Right lobe of liver (tissue), 6 donors: ENCODE measurements at regions not wholly inside any gene's neighbourhood (a gene's known extent, or its start where the extent isn't known, plus 50 kb on each side); places are given as distances from the start of the nearest gene placed in this dataset.
A peak's percentile ranks its signal among the peaks of the same experiment; 100 is the strongest.

ENCODE experiments used
- ATAC-seq, 4 donors: fragments of 200-7000 bp; cut with Tn5 transposase; one replicate each; pipeline ENCODE4 v1.9.1; 2020; ENCODE audit warnings: mild to moderate bottlenecking in 4 of 4, moderate library complexity in 4 of 4
- DNase-seq, 3 donors: peaks; one replicate each; pipeline ENCODE4 v3.0.0-alpha.2; 2020
- H3K27ac ChIP-seq, 3 donors: fragments of 200-600 bp; one replicate each; pipeline ENCODE4 v1.8.0; 2022
- H3K27me3 ChIP-seq, 2 donors: fragments of 200-600 bp; one replicate each; pipeline ENCODE4 v1.8.0; 2022
- H3K36me3 ChIP-seq, 4 donors: fragments of 200-600 bp; sonication (generic) in 1 of 4; one replicate each; pipeline versions ENCODE4 v1.5.1 to v1.8.0; 2017 to 2022; ENCODE audit warnings: control low read depth in 1 of 4
- H3K4me1 ChIP-seq, 4 donors: fragments of 200-600 bp; sonication (generic) in 1 of 4; one replicate each; pipeline versions ENCODE4 v1.5.1 to v1.8.0; 2017 to 2022; ENCODE audit warnings: control low read depth in 1 of 4
- H3K4me3 ChIP-seq, 3 donors: fragments of 200-600 bp; one replicate each; pipeline ENCODE4 v1.8.0; 2022
- H3K9me3 ChIP-seq, 4 donors: fragments of 200-600 bp; sonication (generic) in 1 of 4; one replicate each; pipeline versions ENCODE4 v1.5.1 to v1.8.0; 2017 to 2022; ENCODE audit warnings: control low read depth in 1 of 4
- CTCF ChIP-seq, 4 donors: fragments of 200-600 bp in 3 of 4; fragments of 450-650 bp in 1 of 4; IDR thresholded peaks; one replicate each; pipeline versions ENCODE4 v1.5.1 to v1.8.0; 2016 to 2022; ENCODE audit warnings: antibody characterized with exemption in 4 of 4, mild to moderate bottlenecking in 2 of 4
- POLR2A ChIP-seq: fragments of 450-650 bp; IDR thresholded peaks from one replicate; pipeline ENCODE4 v1.6.1; 2017; ENCODE audit warnings: antibody characterized with exemption, mild to moderate bottlenecking
- WGBS: methylation state at CpG from one replicate; pipeline ENCODE4 v1.1.6; 2018; ENCODE audit warnings: low coverage, low lambda C conversion rate; ENCODE audit not compliant: insufficient coverage; ENCODE audit errors: missing lambda C conversion rate; 5-methylcytosine and 5-hydroxymethylcytosine counted together
- intact Hi-C, 2 donors: fragments of 100-400 bp; cut with DNase I; formaldehyde crosslinking; loops; one replicate each; pipeline versions ENCODE4 v1.11.2 to v1.14.1; 2022
- donor health status: DM: no; HTN: yes; CAD: no.
- donor health status: DM: no; HTN: no; CAD: no.
- donor health status: DM: no; HTN: no; CAD: no.
- donor health status: DM: no; HTN: yes; CAD: no.
- donor health status: DM: no; HTN: yes; CAD: no.

- Histone ChIP-seq H3K9me3 (no peaks in the 10 kb centered on the region), H3K4me1 (no peaks in the 10 kb centered on the region), H3K27me3 (no peaks in the 10 kb centered on the region), H3K4me3 (no peak overlapping the region), H3K27ac (no peak overlapping the region), H3K36me3 (no peaks in the 10 kb centered on the region)
- intact Hi-C loops: no loop called here
- no peak for TF ChIP-seq CTCF (IDR thresholded peaks at IDR 0.05)
- TF ChIP-seq POLR2A: no peak
- 100% methylated on average over 1 of the region's 3 CpGs for WGBS
- DNase-seq (no peak), ATAC-seq (no peak)
Measured at GRCh38 chr1:60994369-60994768, 88.0 kb upstream of the NFIA start.

- H3K4me3 ChIP-seq: no peak overlapping the region
- 73% methylated on average over 1 of the region's 1 CpG for WGBS
- TF ChIP-seq CTCF (IDR thresholded peaks at IDR 0.05) (no peak), POLR2A (no peak)
- no peaks in the 10 kb centered on the region for H3K27me3 ChIP-seq
- H3K4me1 ChIP-seq: no peaks in the 10 kb centered on the region
- intact Hi-C loops: no loop called here
- H3K36me3 ChIP-seq: no peaks in the 10 kb centered on the region
- H3K27ac ChIP-seq: no peak overlapping the region
- DNase-seq (no peak), ATAC-seq (no peak)
- no peaks in the 10 kb centered on the region for H3K9me3 ChIP-seq
Measured at GRCh38 chr1:60992165-60992564, 90.2 kb upstream of the NFIA start.

GRCh38 chr1:60990714-60991090 lies 91.7 kb upstream of the NFIA start:
- 81% methylated on average over 8 of the region's 8 CpGs for WGBS
- Histone ChIP-seq H3K27me3 (no peaks in the 10 kb centered on the region), H3K4me3 (no peak overlapping the region), H3K9me3 (no peaks in the 10 kb centered on the region), H3K4me1 (no peaks in the 10 kb centered on the region), H3K27ac (peak overlapping the region in 1 of 3 donors; percentile 24), H3K36me3 (no peaks in the 10 kb centered on the region)
- DNase-seq: no peak
- intact Hi-C loops: no loop called here
- TF ChIP-seq POLR2A (no peak), CTCF (IDR thresholded peaks at IDR 0.05) (no peak)
- ATAC-seq: no peak

- DNase-seq (no peak), ATAC-seq (peak; percentile 14 to 77 (median 45))
- H3K36me3 ChIP-seq: no peaks in the 10 kb centered on the region
- H3K4me3 ChIP-seq: no peak overlapping the region
- intact Hi-C loops: no loop called here
- peak overlapping the region in 1 of 3 donors; percentile 24 for H3K27ac ChIP-seq
- no peaks in the 10 kb centered on the region for H3K4me1 ChIP-seq
- no peaks in the 10 kb centered on the region for H3K27me3 ChIP-seq
- WGBS: 45% methylated on average over 7 of the region's 7 CpGs
- no peak for TF ChIP-seq CTCF (IDR thresholded peaks at IDR 0.05)
- no peak for TF ChIP-seq POLR2A
- H3K9me3 ChIP-seq: no peaks in the 10 kb centered on the region
Measured at GRCh38 chr1:60989749-60990713, 92.3 kb upstream of the NFIA start.
